ENCODE measurements at regions not wholly inside any gene's neighbourhood (a gene's known extent, or its start where the extent isn't known, plus 50 kb on each side); places are given as distances from the start of the nearest gene placed in this dataset.

DNA sequence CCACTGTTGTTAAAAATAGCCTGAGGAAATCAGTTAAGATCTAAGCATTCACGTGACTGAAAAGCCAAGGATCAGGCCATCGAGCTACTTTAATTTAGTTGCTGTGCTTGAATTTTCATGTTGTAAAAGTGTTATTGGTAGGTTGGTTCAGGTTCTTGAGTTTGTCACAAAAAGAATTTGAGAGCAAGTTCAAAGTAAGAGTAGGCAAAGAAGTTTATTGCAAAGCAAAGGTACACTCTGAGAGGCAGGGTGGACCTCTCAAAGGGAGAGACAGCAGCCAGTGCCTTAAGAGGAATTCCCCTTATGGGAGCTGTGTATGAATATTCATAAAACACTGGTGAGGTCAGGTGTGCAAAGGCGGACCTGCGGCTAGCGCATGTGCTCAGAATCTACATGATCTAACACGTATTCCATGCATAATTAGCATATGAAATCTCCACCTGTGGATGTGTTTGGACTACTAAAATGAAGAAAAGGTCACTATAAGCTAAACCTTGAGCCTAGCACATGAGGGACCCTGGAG is 236.5 kb downstream of the NDUFA10 start:
- Histone ChIP-seq H3K27ac (ENCODE audit: low read depth in 1 of 2, low read length in 2 of 2) (no peak overlapping the region), H3K9ac (ENCODE audit: low read depth in 1 of 2, low read length in 2 of 2) (no peak overlapping the region), H3K27me3 (ENCODE audit: control insufficient read depth in 4 of 4, insufficient read depth in 4 of 4, low read length in 3 of 4) (peaks cover 0 to 7% (median 0%) of the 10 kb centered on the region in 4 donors), H3K4me1 (ENCODE audit: control insufficient read depth in 4 of 4, insufficient read depth in 4 of 4, low read length in 3 of 4) (no peaks in the 10 kb centered on the region), H3K4me3 (ENCODE audit: low read depth in 1 of 3, low read length in 3 of 3) (no peak overlapping the region), H3K36me3 (ENCODE audit: control insufficient read depth in 4 of 4, insufficient read depth in 3 of 4, low read depth in 1 of 4, low read length in 3 of 4) (no peaks in the 10 kb centered on the region), H3K9me3 (ENCODE audit: control insufficient read depth in 4 of 4, low read length in 3 of 4) (peaks cover 0 to 4% (median 2%) of the 10 kb centered on the region in 4 donors)
- WGBS, result 81% methylated on average over 6 of the region's 6 CpGs
- no peak for DNase-seq (ENCODE audit: low spot score)
- no peak for TF ChIP-seq SP1 (IDR thresholded peaks at IDR 0.05)
- TF ChIP-seq RAD21 (IDR thresholded peaks at IDR 0.05), result no peak

DNA sequence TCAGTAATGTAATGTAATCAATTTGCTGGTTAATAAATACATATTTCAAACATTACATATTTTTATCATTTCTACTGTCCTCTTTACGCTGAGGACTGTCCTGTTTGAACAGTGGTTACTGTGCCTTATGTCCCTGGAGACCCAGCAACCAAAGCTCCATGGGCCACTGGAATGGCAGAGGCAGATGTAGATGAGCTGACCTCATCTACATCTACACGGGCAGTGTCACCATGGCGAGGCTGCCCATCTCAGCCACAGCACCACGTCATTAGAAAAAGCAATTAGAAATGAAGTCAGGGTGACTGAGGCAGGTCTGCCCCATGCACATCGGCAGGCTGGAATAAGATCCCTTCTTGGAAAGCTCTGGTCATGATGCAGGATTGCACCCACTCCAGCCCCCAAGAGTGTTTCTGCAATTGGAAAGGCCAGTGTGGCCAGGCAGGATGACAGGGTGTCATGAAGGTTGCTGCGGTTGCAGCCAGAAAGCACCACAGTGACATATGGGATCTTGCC is 237.5 kb downstream of the NDUFA10 start:
- DNase-seq (ENCODE audit: low spot score), result no peak
- WGBS, result 78% methylated on average over 6 of the region's 6 CpGs
- TF ChIP-seq SP1 (IDR thresholded peaks at IDR 0.05) (no peak), HNF4A (conservative IDR thresholded peaks at IDR 0.05) (no peak), HNF4G (IDR thresholded peaks at IDR 0.05) (no peak), FOXA2 (IDR thresholded peaks at IDR 0.05) (no peak), EGR1 (IDR thresholded peaks at IDR 0.05; ENCODE audit: low read depth in 2 of 2) (no peak), FOXA1 (IDR thresholded peaks at IDR 0.05) (no peak), GABPA (IDR thresholded peaks at IDR 0.05 in 1 of 2, conservative IDR thresholded peaks at IDR 0.05 in 1 of 2) (no peak)
- TF ChIP-seq, protein P1, sequence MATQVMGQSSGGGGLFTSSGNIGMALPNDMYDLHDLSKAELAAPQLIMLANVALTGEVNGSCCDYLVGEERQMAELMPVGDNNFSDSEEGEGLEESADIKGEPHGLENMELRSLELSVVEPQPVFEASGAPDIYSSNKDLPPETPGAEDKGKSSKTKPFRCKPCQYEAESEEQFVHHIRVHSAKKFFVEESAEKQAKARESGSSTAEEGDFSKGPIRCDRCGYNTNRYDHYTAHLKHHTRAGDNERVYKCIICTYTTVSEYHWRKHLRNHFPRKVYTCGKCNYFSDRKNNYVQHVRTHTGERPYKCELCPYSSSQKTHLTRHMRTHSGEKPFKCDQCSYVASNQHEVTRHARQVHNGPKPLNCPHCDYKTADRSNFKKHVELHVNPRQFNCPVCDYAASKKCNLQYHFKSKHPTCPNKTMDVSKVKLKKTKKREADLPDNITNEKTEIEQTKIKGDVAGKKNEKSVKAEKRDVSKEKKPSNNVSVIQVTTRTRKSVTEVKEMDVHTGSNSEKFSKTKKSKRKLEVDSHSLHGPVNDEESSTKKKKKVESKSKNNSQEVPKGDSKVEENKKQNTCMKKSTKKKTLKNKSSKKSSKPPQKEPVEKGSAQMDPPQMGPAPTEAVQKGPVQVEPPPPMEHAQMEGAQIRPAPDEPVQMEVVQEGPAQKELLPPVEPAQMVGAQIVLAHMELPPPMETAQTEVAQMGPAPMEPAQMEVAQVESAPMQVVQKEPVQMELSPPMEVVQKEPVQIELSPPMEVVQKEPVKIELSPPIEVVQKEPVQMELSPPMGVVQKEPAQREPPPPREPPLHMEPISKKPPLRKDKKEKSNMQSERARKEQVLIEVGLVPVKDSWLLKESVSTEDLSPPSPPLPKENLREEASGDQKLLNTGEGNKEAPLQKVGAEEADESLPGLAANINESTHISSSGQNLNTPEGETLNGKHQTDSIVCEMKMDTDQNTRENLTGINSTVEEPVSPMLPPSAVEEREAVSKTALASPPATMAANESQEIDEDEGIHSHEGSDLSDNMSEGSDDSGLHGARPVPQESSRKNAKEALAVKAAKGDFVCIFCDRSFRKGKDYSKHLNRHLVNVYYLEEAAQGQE (IDR thresholded peaks at IDR 0.05), result no peak
- TF ChIP-seq, protein P2, sequence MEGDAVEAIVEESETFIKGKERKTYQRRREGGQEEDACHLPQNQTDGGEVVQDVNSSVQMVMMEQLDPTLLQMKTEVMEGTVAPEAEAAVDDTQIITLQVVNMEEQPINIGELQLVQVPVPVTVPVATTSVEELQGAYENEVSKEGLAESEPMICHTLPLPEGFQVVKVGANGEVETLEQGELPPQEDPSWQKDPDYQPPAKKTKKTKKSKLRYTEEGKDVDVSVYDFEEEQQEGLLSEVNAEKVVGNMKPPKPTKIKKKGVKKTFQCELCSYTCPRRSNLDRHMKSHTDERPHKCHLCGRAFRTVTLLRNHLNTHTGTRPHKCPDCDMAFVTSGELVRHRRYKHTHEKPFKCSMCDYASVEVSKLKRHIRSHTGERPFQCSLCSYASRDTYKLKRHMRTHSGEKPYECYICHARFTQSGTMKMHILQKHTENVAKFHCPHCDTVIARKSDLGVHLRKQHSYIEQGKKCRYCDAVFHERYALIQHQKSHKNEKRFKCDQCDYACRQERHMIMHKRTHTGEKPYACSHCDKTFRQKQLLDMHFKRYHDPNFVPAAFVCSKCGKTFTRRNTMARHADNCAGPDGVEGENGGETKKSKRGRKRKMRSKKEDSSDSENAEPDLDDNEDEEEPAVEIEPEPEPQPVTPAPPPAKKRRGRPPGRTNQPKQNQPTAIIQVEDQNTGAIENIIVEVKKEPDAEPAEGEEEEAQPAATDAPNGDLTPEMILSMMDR (IDR thresholded peaks at IDR 0.05; ENCODE audit: low read depth, low read length, missing input control), result no peak
- Histone ChIP-seq H3K9ac (ENCODE audit: low read depth in 1 of 2, low read length in 2 of 2) (no peak overlapping the region), H3K36me3 (ENCODE audit: control insufficient read depth in 4 of 4, insufficient read depth in 3 of 4, low read depth in 1 of 4, low read length in 3 of 4) (no peaks in the 10 kb centered on the region), H3K4me1 (ENCODE audit: control insufficient read depth in 4 of 4, insufficient read depth in 4 of 4, low read length in 3 of 4) (no peaks in the 10 kb centered on the region), H3K27ac (ENCODE audit: low read depth in 1 of 2, low read length in 2 of 2) (no peak overlapping the region), H3K9me3 (ENCODE audit: control insufficient read depth in 4 of 4, low read length in 3 of 4) (peaks cover 0 to 4% (median 2%) of the 10 kb centered on the region in 4 donors), H3K27me3 (ENCODE audit: control insufficient read depth in 4 of 4, insufficient read depth in 4 of 4, low read length in 3 of 4) (peaks cover 0 to 7% (median 0%) of the 10 kb centered on the region in 4 donors), H3K4me3 (ENCODE audit: low read depth in 1 of 3, low read length in 3 of 3) (no peak overlapping the region)

DNA sequence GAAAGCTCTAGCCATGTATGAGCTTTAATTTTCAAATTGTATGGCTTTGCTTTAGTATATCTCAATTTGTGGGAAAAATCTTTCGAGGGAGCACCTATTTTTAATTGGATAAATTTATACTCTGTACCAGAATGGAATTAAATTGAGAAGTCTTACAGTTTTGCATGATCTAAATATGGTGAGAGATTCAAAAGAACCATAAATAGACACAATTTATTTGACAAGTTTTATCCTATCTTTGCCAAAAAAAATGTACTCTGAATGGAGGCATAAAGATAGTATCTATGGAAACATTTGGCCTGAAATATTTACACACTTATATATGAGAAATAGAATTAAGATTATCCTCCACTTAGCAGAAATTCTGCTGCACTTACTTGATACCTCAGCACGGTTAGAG is 238.4 kb downstream of the NDUFA10 start:
- H3K4me1 ChIP-seq (ENCODE audit: control insufficient read depth in 4 of 4, insufficient read depth in 4 of 4, low read length in 3 of 4), result no peaks in the 10 kb centered on the region
- no peak overlapping the region for H3K27ac ChIP-seq (ENCODE audit: low read depth in 1 of 2, low read length in 2 of 2)
- no peaks in the 10 kb centered on the region for H3K36me3 ChIP-seq (ENCODE audit: control insufficient read depth in 4 of 4, insufficient read depth in 3 of 4, low read depth in 1 of 4, low read length in 3 of 4)
- no peak overlapping the region for H3K4me3 ChIP-seq (ENCODE audit: low read depth in 1 of 3, low read length in 3 of 3)
- 66% methylated on average over 2 of the region's 2 CpGs for WGBS
- peaks cover 0 to 7% (median 0%) of the 10 kb centered on the region in 4 donors for H3K27me3 ChIP-seq (ENCODE audit: control insufficient read depth in 4 of 4, insufficient read depth in 4 of 4, low read length in 3 of 4)
- no peak overlapping the region for H3K9ac ChIP-seq (ENCODE audit: low read depth in 1 of 2, low read length in 2 of 2)
- TF ChIP-seq HNF4G (IDR thresholded peaks at IDR 0.05), result no peak
- no peak for TF ChIP-seq GABPA (IDR thresholded peaks at IDR 0.05 in 1 of 2, conservative IDR thresholded peaks at IDR 0.05 in 1 of 2)
- TF ChIP-seq, protein P3, sequence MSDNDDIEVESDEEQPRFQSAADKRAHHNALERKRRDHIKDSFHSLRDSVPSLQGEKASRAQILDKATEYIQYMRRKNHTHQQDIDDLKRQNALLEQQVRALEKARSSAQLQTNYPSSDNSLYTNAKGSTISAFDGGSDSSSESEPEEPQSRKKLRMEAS (IDR thresholded peaks at IDR 0.05), result no peak
- TF ChIP-seq RXRA (IDR thresholded peaks at IDR 0.05), result no peak
- no peak for TF ChIP-seq NR2F2 (IDR thresholded peaks at IDR 0.05)
- TF ChIP-seq FOXA2 (IDR thresholded peaks at IDR 0.05), result no peak
- TF ChIP-seq TAF1 (conservative IDR thresholded peaks at IDR 0.05), result no peak
- TF ChIP-seq, protein P4, sequence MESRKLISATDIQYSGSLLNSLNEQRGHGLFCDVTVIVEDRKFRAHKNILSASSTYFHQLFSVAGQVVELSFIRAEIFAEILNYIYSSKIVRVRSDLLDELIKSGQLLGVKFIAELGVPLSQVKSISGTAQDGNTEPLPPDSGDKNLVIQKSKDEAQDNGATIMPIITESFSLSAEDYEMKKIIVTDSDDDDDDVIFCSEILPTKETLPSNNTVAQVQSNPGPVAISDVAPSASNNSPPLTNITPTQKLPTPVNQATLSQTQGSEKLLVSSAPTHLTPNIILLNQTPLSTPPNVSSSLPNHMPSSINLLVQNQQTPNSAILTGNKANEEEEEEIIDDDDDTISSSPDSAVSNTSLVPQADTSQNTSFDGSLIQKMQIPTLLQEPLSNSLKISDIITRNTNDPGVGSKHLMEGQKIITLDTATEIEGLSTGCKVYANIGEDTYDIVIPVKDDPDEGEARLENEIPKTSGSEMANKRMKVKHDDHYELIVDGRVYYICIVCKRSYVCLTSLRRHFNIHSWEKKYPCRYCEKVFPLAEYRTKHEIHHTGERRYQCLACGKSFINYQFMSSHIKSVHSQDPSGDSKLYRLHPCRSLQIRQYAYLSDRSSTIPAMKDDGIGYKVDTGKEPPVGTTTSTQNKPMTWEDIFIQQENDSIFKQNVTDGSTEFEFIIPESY (IDR thresholded peaks at IDR 0.05), result no peak
- no peak for TF ChIP-seq YY1 (IDR thresholded peaks at IDR 0.05)
- no peak for TF ChIP-seq HNF4A (conservative IDR thresholded peaks at IDR 0.05)
- TF ChIP-seq, protein P5, sequence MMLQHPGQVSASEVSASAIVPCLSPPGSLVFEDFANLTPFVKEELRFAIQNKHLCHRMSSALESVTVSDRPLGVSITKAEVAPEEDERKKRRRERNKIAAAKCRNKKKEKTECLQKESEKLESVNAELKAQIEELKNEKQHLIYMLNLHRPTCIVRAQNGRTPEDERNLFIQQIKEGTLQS (IDR thresholded peaks at IDR 0.05), result no peak
- DNase-seq (ENCODE audit: low spot score), result no peak
- H3K9me3 ChIP-seq (ENCODE audit: control insufficient read depth in 4 of 4, low read length in 3 of 4), result peaks cover 0 to 4% (median 2%) of the 10 kb centered on the region in 4 donors

All from liver (tissue), 8 donors.